Loucy (cell line): ENCODE measurements at regions not wholly inside any gene's neighbourhood (a gene's known extent, or its start where the extent isn't known, plus 50 kb on each side); places are given as distances from the start of the nearest gene placed in this dataset.

Source experiments
- H2AFZ ChIP-seq: fragments of 200-600 bp; sonication (generic); 2 replicates; pipeline ENCODE4 v1.6.0; 2016; ENCODE audit warnings: antibody characterized with exemption, mild to moderate bottlenecking, low read length, moderate library complexity
- H3F3A ChIP-seq: fragments of 200-600 bp; 2 replicates; pipeline ENCODE4 v1.6.0; 2016; ENCODE audit warnings: antibody characterized with exemption, low read depth, mild to moderate bottlenecking
- H3K27me3 ChIP-seq: fragments of 200-600 bp; sonication (generic); 2 replicates; pipeline ENCODE4 v1.6.1; 2014; ENCODE audit warnings: low read length, mild to moderate bottlenecking; ENCODE audit not compliant: insufficient read depth, poor library complexity, severe bottlenecking
- H3K36me3 ChIP-seq: fragments of 200-600 bp; sonication (generic); 2 replicates; pipeline ENCODE4 v1.6.1; 2016; ENCODE audit warnings: low read length; ENCODE audit not compliant: insufficient read depth
- H3K4me1 ChIP-seq: fragments of 200-600 bp; sonication (generic); 2 replicates; pipeline ENCODE4 v1.5.1; 2014; ENCODE audit warnings: low read length, mild to moderate bottlenecking; ENCODE audit not compliant: insufficient read depth, poor library complexity, severe bottlenecking
- H3K4me2 ChIP-seq: fragments of 200-600 bp; sonication (generic); 2 replicates; pipeline ENCODE4 v1.6.0; 2014; ENCODE audit warnings: antibody characterized with exemption, low read length, low read depth, mild to moderate bottlenecking; ENCODE audit not compliant: poor library complexity, severe bottlenecking
- H3K4me3 ChIP-seq: fragments of 200-600 bp; sonication (generic); 2 replicates; pipeline ENCODE4 v1.5.1; 2014; ENCODE audit warnings: low read length, mild to moderate bottlenecking, mixed read lengths; ENCODE audit not compliant: poor library complexity, severe bottlenecking
- H3K79me2 ChIP-seq: fragments of 200-600 bp; sonication (generic); 2 replicates; pipeline ENCODE4 v1.6.1; 2014; ENCODE audit warnings: low read length; ENCODE audit not compliant: insufficient read depth
- H3K9ac ChIP-seq: fragments of 200-600 bp; sonication (generic); 2 replicates; pipeline ENCODE4 v1.6.0; 2014; ENCODE audit warnings: mild to moderate bottlenecking, low read depth, low read length, moderate library complexity; ENCODE audit not compliant: poor library complexity, severe bottlenecking
- H3K9me2 ChIP-seq: fragments of 200-600 bp; sonication (generic); replicated peaks from 2 replicates; pipeline ENCODE4 v1.6.1; 2016; ENCODE audit warnings: low read depth, low read length, mixed read lengths
- H3K9me3 ChIP-seq: fragments of 200-600 bp; sonication (generic); 2 replicates; pipeline ENCODE4 v1.6.1; 2014; ENCODE audit warnings: mild to moderate bottlenecking, antibody characterized with exemption, low read length, low read depth; ENCODE audit not compliant: insufficient read depth
- H4K20me1 ChIP-seq: fragments of 200-600 bp; sonication (generic); 2 replicates; pipeline ENCODE4 v1.6.0; 2014; ENCODE audit warnings: antibody characterized with exemption, low read length, mild to moderate bottlenecking; ENCODE audit not compliant: insufficient read depth, poor library complexity, severe bottlenecking
- CTCF ChIP-seq: fragments of 200-600 bp; sonication (generic); conservative IDR thresholded peaks from 2 replicates; pipeline ENCODE4 v1.5.1; 2014; ENCODE audit warnings: mild to moderate bottlenecking, antibody characterized with exemption, low read length
- EZH2phosphoT487 ChIP-seq: fragments of 200-600 bp; IDR thresholded peaks from 2 replicates; pipeline ENCODE4 v1.6.1; 2018; ENCODE audit warnings: antibody characterized with exemption, mild to moderate bottlenecking, moderate library complexity, borderline replicate concordance

DNA sequence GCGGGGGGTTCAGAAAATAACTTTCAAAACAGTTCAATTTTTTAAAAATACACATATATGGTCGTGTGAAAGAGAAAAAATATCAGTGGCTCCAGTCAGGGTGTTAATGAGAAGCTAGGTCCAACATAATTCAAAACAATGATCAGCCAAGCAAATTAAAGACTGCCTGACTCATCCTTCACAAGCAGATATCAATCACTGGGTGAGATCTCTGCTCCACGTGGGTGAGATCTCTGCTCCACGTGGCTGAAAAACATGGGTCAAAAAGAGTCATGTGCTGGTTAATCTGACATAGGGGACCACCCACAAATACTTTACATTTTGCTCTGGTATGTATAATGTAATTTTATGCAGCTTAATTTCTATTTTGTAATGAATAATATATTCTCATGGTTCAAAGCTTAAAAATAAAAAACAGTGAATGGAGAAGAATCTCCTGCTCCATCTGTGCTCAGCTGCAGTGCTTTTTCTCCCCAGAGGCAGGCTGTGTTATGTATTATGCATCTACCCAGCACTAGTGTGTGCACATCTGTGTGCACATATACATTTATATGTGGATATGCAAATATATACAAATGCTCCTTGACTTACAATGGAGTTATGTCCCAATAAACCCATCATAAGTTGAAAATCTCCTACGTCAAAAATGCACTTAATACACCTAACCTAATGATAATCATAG, 93.1 kb upstream of the S1PR3 start:
- H3F3A ChIP-seq = no peaks in the 10 kb centered on the region
- no peaks in the 10 kb centered on the region for H3K27me3 ChIP-seq
- no peak overlapping the region for H3K4me2 ChIP-seq
- no peaks in the 10 kb centered on the region for H4K20me1 ChIP-seq
- H3K36me3 ChIP-seq = no peaks in the 10 kb centered on the region
- no peak overlapping the region for H2AFZ ChIP-seq
- no peaks in the 10 kb centered on the region for H3K4me1 ChIP-seq
- H3K79me2 ChIP-seq = no peaks in the 10 kb centered on the region
- no peak overlapping the region for H3K9ac ChIP-seq
- no peaks in the 10 kb centered on the region for H3K9me3 ChIP-seq
- TF ChIP-seq EZH2phosphoT487 = no peak
- TF ChIP-seq CTCF = no peak
- H3K9me2 ChIP-seq = no peaks in the 10 kb centered on the region
- H3K4me3 ChIP-seq = no peak overlapping the region

DNA sequence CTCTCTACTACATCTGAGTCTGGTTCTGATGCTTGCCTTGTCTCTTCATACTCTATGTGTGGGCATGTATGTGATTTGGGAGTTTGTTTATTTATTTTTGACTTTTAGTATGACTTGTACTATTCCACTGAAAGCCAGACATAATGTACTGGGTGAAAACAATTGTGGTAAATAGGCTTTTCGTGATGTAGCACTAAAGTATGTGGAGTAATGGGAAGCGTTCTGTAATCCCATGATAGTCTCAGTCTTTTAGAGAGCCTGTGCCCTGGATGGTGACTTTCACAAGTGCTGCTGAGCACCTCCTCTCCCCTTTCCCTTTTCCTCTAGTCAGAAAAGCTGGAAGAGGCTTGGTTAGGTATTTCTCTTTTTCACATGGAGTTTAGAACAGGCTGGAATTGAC, 85.8 kb upstream of the S1PR3 start:
- TF ChIP-seq EZH2phosphoT487 (no peak), CTCF (no peak)
- Histone ChIP-seq H3K36me3 (no peaks in the 10 kb centered on the region), H3K27me3 (no peaks in the 10 kb centered on the region), H3K9me3 (peaks cover 5% of the 10 kb centered on the region; the same call in 1 of the 2 replicates), H4K20me1 (no peaks in the 10 kb centered on the region), H3K4me3 (no peak overlapping the region), H3K9ac (no peak overlapping the region), H2AFZ (no peak overlapping the region), H3K79me2 (no peaks in the 10 kb centered on the region), H3K4me2 (no peak overlapping the region), H3K4me1 (no peaks in the 10 kb centered on the region), H3F3A (no peaks in the 10 kb centered on the region), H3K9me2 (no peaks in the 10 kb centered on the region)

DNA sequence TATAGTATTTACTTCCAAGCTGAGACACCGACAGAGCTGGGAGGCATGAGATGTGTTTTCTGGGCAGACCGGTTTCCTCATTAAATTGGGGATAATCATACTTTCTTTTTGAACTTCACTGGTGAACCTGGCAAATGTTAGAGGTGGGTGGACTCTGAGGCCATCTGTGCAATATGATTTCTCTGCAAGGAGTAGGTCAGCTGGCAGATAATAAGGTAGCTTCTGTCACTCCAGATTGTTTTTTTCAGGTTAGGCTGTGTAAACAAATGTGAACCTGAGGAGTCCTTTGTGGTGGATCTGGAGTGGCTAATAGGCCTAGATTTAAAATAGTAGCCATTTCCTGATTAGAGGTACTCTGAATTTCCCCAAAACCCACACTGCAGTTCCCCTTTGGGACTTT, 75.4 kb upstream of the S1PR3 start:
- peaks cover 22% of the 10 kb centered on the region; the same call in 1 of the 2 replicates for H3K9me3 ChIP-seq
- no peaks in the 10 kb centered on the region for H3K36me3 ChIP-seq
- no peaks in the 10 kb centered on the region for H3K27me3 ChIP-seq
- no peak overlapping the region for H3K4me2 ChIP-seq
- no peak overlapping the region for H3K9ac ChIP-seq
- no peak overlapping the region for H2AFZ ChIP-seq
- H3F3A ChIP-seq = 0 out of 2 replicates have a peak, but pooled peaks cover 5% of the 10 kb centered on the region
- no peaks in the 10 kb centered on the region for H4K20me1 ChIP-seq
- no peaks in the 10 kb centered on the region for H3K79me2 ChIP-seq
- no peaks in the 10 kb centered on the region for H3K9me2 ChIP-seq
- TF ChIP-seq CTCF (no peak), EZH2phosphoT487 (no peak)
- H3K4me3 ChIP-seq = no peak overlapping the region
- peaks cover 40% of the 10 kb centered on the region for H3K4me1 ChIP-seq
